A549 (cell line): ENCODE measurements at regions not wholly inside any gene's neighbourhood (a gene's known extent, or its start where the extent isn't known, plus 50 kb on each side); places are given as distances from the start of the nearest gene placed in this dataset.

ENCODE experiments used
- CTCF ChIP-seq: fragments of >200 bp; sonication (Bioruptor Twin); formaldehyde crosslinking; IDR thresholded peaks from 3 replicates; pipeline ENCODE4 v1.5.1; 2016
- PBX3 ChIP-seq: IDR thresholded peaks from 2 replicates; pipeline ENCODE4 v1.6.1; 2012

GRCh38 chr4:138961129-138961528, 54.5 kb upstream of the NOCT start:
- TF ChIP-seq PBX3 (no peak), CTCF (no peak)
